BE2C (cell line): ENCODE measurements at regions not wholly inside any gene's neighbourhood (a gene's known extent, or its start where the extent isn't known, plus 50 kb on each side); places are given as distances from the start of the nearest gene placed in this dataset.

Experiments
- DNase-seq: peaks from one replicate; pipeline ENCODE4 v3.0.0-alpha.2; 2020
- H3K27me3 ChIP-seq: fragments of 250-450 bp; sonication (Bioruptor Pico); 2 replicates; pipeline ENCODE4 v1.5.1; 2020; ENCODE audit warnings: mild to moderate bottlenecking
- H3K36me3 ChIP-seq: fragments of 250-450 bp; sonication (Bioruptor Pico); 2 replicates; pipeline ENCODE4 v1.5.1; 2020; ENCODE audit warnings: mild to moderate bottlenecking
- H3K4me1 ChIP-seq: fragments of 250-450 bp; sonication (Bioruptor Pico); 2 replicates; pipeline ENCODE4 v1.5.1; 2020
- H3K4me3 ChIP-seq: 2 replicates; pipeline ENCODE4 v1.5.1; 2011; ENCODE audit warnings: low read depth, low read length
- H3K9me3 ChIP-seq: fragments of 250-450 bp; sonication (Bioruptor Pico); 2 replicates; pipeline ENCODE4 v1.5.1; 2020
- CTCF ChIP-seq: IDR thresholded peaks from 2 replicates; pipeline ENCODE4 v1.5.1; 2012; ENCODE audit warnings: mild to moderate bottlenecking, low read depth, low read length

- DNase-seq = no peak
- H3K27me3 ChIP-seq = no peaks in the 10 kb centered on the region
- H3K9me3 ChIP-seq = no peaks in the 10 kb centered on the region
- H3K4me3 ChIP-seq = no peak overlapping the region
- no peak for TF ChIP-seq CTCF
- H3K36me3 ChIP-seq = no peaks in the 10 kb centered on the region
- H3K4me1 ChIP-seq = no peaks in the 10 kb centered on the region
These were observed 243.7 kb downstream of the SLC16A7 start for GRCh38 chr12:59839514-59839913.

GRCh38 chr12:59843260-59843843, 247.5 kb downstream of the SLC16A7 start:
- TF ChIP-seq CTCF = no peak
- Histone ChIP-seq H3K4me3 (no peak overlapping the region), H3K36me3 (no peaks in the 10 kb centered on the region), H3K27me3 (no peaks in the 10 kb centered on the region), H3K4me1 (no peaks in the 10 kb centered on the region), H3K9me3 (no peaks in the 10 kb centered on the region)
- no peak for DNase-seq

- H3K9me3 ChIP-seq = no peaks in the 10 kb centered on the region
- H3K27me3 ChIP-seq = no peaks in the 10 kb centered on the region
- H3K36me3 ChIP-seq = no peaks in the 10 kb centered on the region
- no peak for DNase-seq
- no peak overlapping the region for H3K4me3 ChIP-seq
- TF ChIP-seq CTCF = no peak
- H3K4me1 ChIP-seq = no peaks in the 10 kb centered on the region
These were observed 248.9 kb downstream of the SLC16A7 start for GRCh38 chr12:59844750-59845149.

- Histone ChIP-seq H3K36me3 (no peaks in the 10 kb centered on the region), H3K27me3 (no peaks in the 10 kb centered on the region), H3K4me1 (no peaks in the 10 kb centered on the region), H3K4me3 (no peak overlapping the region), H3K9me3 (no peaks in the 10 kb centered on the region)
- TF ChIP-seq CTCF = no peak
- no peak for DNase-seq
These were observed 249.5 kb downstream of the SLC16A7 start for GRCh38 chr12:59845293-59845692.

GRCh38 chr12:59847127-59847526, 251.3 kb downstream of the SLC16A7 start:
- DNase-seq = no peak
- Histone ChIP-seq H3K36me3 (no peaks in the 10 kb centered on the region), H3K27me3 (no peaks in the 10 kb centered on the region), H3K4me3 (no peak overlapping the region), H3K9me3 (no peaks in the 10 kb centered on the region), H3K4me1 (no peaks in the 10 kb centered on the region)
- no peak for TF ChIP-seq CTCF

- DNase-seq = no peak
- H3K4me1 ChIP-seq = no peaks in the 10 kb centered on the region
These were observed 254.4 kb downstream of the SLC16A7 start for GRCh38 chr12:59850268-59850667.

More at GRCh38 chr12:59850268-59850667, 254.4 kb downstream of the SLC16A7 start:
- TF ChIP-seq CTCF = no peak
- Histone ChIP-seq H3K36me3 (no peaks in the 10 kb centered on the region), H3K4me3 (no peak overlapping the region), H3K27me3 (no peaks in the 10 kb centered on the region), H3K9me3 (no peaks in the 10 kb centered on the region)
